HG03175 (cell line): ENCODE measurements at regions not wholly inside any gene's neighbourhood (a gene's known extent, or its start where the extent isn't known, plus 50 kb on each side); places are given as distances from the start of the nearest gene placed in this dataset.

Experiments
- ATAC-seq: cut with Tn5 transposase; IDR thresholded peaks from one replicate; pipeline ENCODE4 v1.9.1; 2021; ENCODE audit warnings: mild to moderate bottlenecking, moderate library complexity; ENCODE audit not compliant: unreplicated experiment

DNA sequence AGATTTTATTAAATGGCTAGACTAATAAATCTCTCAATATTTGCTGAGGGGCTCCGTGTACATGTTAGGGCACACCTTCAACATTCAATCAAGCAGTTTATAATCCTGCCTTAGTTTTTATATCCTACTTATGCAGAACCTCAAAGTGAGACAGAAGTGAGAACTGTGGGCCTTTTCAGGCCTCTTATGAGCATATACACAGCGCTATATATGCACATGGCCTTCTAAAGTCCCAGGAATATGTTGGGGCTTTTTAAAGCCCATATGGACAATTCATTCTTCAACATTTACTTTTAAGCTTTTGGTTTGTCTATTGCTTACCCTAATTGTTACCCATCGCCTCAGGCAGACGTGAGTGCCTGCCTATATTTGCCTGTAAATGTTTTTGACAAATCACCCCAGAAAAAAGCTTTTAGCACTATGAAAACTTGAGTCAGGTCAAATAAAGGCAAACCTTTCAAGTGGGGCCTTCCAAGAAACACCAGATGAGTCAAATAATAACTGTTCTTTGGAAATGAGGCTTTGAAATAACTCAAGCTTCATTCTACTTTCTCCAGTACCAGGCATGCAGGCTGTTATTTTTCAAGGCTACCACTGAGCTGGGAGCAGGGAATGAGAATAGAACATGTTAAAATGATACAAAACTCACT lies 58.2 kb downstream of the ESM1 start:
- ATAC-seq = no peak

DNA sequence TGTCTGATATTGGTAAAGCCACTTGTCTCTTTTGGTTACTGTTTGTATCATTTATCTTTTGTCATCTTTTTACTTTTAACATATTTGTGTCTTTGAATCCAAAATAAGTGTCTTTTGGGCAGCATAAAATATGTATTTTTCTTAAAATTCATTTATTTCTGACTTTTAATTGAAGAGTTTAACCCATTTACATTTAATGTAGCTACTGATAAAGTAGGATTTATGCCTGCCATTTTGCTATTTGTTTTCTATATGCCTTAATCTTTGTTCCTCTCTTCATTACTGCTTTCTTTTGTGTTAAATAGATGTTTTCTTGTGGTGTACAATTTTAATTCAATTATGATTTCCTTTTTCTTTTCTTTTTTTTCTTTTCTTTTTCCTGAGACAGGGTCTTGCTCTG lies 60.9 kb downstream of the ESM1 start:
- no peak for ATAC-seq

DNA sequence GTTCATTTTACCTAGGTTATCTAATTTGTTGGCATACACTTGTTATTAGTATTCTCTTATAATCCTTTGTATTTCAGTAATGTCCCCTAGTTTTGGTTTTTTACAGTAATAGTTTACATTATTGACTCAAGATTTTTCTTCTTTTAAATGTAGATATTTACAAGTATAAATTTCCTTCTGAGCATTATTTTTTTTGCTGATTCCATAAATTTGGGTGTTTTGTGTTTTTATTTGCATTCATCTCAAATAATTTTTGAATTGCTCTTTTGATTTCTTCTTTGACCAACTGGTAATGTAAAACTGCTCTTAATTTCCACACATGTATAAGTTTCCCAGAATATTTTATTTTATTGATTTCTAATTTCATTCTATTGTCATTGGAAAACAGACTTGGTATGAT lies 68.1 kb downstream of the ESM1 start:
- ATAC-seq = no peak

DNA sequence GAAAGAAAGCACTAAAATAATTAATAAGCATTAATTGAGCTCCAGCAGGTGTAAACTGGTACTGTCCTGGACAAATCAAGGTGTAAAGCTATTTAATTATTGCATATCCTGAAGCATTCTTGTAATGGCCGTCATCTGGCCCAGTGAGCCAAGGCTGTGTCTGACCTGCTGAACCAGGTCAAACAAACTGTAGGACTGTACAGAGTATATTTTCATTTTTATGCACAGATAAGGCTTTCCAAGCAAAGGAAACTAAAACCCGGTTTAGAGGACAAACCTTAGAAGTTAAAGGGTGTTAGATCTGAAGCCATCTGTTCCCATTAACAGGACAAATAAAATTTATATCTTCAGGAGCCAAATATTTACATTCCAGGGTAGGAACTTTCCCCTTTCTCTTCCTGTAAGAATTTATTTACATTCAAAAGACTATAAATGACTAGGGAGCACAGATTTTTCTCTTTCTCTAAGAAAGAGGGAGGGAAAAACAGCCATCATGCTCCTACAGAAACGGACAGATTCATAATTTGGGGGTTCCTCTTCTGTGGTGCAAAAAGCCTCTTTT lies 69.8 kb downstream of the ESM1 start:
- ATAC-seq = no peak

DNA sequence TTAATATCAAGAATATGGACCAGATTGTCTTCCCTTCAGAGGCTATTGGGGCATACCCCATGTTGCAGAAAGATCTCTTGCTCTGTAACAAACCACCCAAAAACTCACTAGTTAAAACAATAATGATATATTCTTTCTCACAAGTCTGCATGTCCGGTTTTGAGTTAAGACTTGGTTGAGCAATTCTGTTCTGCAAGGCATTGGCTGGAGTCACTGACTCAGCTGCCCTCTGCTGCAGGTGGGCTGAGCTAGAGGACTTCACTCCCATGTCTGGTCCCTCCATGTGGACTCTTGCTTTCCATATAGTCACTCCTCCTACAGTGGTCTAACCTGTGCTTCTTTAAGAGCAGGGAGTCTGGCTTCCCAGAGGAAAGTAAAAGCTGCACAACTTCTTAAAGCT lies 73.4 kb downstream of the ESM1 start:
- ATAC-seq = no peak

DNA sequence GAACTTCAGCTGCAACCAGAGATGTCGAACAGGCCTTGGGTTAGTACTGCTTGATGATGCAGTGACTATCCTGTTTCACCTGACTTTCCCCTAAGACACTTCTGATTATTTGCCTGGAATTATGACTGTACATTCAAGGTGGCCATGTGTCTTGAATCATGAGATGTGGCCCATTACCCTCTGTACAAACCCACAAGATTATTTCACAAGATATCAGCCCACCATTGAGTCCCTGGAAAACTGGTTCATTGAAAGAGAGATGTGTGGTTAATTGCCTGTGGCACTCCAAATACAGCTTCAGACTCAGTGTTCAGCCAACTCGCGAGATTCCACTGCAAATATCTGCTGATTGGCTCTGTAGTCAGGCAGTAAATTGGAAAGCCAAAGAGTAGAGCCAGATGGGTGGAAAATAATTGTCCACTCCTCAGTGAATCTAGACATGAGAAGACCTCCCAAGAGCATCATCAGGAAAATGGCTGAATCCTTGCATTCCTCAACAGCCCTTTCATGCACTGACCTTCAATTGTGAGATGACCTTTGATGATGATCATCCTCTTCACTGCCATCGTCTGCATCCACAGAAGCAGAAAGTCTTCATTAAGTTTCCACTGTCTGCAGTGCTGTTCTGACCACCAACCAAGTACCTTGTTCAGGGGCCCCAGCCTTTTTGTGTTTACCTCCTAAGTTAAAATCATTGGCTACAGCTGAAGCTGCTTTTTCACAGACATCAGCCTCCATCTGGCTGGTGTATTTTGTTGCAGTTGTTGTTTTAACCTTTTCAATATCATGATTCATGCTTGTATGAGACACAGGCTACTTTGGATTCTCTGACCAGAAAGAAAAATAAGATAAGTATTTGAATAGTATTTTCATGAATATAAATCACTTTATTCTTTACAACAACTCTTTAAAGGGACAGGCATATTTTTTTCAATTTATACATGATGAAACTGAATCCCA lies 75.2 kb downstream of the ESM1 start:
- no peak for ATAC-seq

DNA sequence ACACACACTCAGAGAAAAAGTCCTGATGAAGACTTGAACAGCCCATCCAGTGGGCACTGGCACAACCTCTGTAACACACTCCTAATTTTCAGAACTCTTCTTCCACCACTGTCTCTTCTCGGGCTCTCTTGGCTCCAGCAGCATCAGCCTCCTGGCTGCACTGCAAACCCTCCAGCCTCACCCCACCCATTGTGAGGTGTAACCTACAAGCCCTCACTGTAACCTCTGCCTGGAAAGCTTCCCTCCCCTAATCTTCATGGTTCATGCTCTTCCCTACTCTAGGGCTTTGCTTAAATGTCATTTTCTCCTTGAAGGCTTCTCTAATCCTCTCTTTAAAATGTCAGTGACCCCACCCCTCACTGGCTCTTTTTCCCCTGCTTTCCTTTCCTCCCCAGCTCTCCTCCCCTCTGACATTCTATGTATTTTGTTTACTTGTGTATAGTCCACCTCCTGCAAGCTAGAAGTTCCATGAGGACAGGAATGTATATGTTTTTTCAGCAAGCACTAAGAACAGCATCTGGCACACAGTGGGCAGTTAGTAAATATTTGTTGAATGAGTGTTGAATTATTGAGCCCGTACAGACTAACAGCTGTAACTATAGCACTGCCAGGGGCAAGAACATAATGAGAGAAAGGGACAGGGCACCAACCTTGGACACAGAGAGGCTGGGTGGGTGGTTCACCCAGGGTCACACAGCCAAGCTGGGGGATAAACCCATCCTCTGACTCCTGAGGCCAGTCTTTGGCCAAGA lies 76.4 kb downstream of the ESM1 start:
- no peak for ATAC-seq

DNA sequence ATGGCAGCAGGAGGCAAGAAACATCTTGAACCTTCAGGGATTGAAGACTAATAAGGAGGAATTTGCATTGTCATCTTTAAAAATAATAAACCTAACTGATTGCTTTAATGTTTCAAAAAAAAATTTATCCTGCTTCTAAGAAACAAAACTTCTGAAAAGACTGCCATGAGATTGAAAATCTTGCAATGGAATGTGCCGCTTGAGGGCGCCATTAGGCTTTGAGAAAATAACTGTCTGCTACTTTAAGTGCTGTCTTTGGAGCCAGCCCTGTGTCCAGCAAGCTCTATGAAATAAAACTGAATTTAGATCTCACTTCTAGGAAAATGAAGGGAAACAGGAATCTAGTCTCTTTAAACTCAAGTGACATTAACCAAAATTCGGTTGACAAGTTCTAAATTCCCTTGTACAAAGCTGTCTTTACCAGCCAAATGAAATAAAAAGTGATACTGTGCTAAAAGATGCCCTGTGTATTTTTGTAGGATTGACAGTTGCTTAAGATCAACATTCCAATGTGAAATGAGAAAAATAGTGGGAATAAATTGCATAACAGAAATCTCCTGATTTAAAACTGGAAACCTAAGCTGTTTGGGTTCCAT lies 79.4 kb downstream of the ESM1 start:
- no peak for ATAC-seq

DNA sequence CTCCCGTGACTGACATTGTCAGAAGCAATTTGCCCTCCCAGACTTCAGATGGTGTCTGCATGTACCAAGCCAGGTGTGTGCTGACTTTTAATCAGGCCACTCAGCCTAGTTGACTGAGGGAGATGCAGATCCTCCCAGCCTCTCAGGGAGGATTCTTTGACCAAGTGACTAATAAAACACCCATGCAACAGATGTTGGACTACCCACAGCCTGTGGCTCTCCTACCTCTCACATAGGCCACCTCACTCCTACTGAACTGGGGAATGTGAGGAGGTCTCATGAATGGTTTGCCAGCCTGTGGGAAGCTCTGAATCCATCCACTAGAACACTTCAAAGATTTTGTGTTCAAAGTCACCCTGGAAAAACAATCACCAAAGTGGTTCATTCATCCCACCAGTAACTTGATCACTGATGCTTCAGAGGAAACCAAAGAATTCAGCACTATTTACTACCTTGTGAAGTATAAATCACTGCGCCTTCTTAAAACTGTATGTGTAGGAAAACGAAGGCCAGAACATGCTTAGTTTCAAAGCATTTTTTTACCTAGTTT lies 80.1 kb downstream of the ESM1 start:
- ATAC-seq = no peak

DNA sequence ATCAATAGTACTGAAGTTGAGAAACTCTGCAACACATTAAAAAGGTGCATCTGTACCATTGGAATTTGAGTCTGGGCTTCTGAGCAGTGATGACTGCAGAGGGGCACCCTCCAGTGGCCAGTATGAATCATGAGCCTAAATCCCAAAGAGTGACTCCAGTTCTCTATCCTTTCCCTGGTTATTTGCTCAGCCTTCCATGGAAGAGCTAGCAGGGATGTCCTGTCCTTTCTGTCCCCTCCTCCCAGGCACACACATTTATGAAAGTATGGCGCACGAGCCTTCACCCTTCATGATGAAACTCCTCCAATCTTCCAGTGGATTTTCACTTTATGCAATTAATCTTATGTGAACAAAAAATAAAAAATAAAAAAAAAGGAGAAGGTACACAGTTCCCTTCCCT lies 81.0 kb downstream of the ESM1 start:
- no peak for ATAC-seq

DNA sequence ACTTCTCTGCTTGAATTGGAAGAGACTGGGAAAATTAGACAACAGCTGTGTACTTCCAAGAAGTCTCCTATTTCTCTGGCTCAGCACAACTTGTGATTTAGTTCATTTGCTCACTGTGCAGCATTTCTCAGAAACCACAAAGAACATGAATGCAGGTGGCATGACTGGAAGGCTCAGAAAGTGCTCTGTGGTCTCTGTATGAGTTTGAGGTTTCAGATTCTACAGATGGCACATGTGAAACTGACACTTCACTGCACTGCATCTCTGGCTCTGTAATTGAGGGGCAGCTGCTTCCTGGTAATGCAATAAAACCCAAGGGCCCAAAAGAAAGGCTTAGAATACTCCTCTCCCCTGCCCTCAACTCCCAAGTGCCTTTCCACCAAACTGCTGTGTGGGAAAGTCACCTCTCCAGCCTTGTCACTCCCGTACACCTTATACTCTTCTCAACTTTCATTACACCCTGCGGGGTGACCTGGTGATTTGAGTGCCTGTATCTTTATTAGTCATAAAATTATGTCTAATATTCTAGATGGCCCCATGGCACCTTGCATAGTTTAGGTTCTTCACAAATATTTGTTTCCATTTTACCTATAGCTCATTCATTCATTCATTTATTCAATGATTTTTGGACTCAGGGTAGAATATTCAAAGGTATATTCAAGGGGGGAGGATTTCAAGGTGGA lies 82.5 kb downstream of the ESM1 start:
- ATAC-seq = peak; percentile 100

DNA sequence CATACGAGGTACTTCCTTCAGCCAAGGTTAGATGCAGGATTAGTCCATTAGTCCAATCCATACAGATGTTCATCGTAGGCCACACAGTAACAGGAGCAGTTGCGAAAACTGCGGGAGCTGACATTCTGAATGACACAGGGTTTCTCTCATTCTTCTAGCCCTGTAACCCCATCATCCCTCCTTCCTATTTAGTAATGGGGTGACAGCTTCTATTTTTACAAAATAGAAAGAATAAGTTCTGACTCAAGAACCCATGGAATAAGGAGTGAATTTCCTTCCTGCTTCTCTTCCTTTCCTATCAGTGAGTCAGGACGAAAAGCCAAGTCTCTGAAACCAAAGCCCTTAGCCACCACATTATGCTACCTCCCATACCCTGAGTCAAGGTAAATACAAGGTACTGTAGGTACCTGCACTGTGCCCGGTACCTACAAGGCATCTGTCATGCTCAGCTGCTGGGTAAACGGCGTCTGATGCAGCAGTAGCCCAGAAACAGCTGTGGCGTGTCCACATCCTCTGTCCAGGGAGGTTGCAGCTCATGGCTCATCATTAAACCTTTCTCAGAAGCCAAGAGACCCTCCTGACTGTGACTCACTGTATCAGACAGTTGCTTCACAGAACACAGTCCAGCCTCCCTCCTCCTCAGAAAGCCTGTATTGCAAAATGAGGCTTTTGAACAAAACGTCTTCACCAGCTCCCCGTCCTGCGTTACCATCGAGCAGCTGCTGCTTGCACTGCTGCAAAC lies 84.2 kb downstream of the ESM1 start:
- ATAC-seq = no peak

DNA sequence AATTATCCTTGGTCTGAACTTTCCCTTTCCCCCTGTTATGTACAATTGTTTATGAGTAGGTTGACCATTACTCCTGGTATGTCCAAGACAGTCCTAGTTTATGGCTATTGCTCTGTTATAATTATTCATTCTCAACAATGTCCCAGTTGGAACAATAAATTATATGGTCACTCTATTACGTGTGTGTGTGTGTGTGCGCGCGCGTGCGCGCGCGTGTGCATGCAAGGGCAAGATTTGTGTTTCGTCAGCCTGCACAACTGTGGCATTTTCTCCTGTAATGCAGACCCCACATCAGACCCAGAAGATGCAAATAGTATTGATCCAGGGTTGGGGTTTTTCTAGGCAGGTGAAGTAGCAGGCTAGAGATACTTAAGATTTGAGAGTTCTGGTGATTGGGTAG lies 88.4 kb downstream of the ESM1 start:
- no peak for ATAC-seq

DNA sequence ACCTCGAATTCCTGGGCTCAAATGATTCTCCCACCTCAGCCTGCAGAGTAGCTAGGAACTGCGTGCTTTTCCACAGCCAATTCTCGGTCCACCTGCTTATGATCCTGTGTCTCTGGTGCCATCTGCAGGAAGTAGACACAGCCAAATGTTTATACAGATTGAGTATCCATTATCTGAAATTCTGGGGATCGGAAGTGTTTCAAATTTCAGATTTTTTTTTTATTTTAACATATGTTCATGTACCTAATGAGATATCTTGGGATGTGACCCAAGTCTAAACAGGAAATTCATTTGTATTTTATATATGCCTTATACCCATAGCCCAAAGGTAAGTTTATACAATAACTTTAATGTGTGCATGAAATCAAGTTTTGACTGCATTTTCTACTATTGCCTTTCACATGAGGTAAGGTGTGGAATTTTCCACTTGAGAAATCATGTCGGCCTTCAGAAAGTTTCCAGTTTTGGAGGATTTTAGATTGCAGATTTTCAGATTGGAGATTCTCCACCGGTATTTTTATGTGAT lies 89.5 kb downstream of the ESM1 start:
- ATAC-seq = no peak

DNA sequence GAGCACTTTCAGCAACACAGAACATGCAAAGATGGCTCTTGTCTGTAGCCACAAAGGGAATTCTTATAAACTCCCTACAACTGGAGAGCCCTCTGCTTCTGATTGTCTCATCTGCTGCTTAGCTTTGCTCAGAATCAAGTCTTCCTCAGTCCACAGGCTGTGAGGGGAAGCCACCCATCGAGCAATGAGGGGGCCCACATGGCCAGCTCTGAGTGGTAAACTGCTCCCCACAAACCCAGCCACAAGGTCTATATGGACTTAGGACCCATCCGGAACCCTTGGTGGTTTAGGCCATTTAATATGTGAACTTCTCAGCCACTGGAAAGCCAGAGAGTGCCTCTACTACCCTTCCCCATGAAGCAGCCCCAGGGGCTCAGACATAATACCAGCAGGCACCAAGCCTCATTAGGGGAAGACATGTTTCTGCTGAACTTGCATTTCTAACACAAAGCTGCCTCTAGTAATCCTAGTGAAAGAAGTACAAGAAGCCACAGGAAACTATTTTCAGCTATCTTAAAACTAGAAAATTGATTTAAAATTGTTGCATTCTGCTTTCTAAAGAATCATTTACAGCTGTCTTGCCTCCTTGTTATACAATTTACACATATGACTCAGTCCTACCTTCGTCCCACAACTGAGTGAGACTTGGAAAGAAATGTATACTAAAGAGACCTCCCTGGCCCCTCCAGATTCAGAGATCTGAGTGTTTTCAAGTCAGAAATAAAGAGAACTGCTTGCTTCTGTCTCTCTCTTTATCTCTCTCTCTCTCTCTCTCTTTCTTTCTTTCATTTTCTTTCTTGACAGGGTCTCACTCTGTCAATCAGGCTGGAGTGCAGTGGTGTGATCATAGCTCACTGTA lies 90.2 kb downstream of the ESM1 start:
- ATAC-seq = no peak

DNA sequence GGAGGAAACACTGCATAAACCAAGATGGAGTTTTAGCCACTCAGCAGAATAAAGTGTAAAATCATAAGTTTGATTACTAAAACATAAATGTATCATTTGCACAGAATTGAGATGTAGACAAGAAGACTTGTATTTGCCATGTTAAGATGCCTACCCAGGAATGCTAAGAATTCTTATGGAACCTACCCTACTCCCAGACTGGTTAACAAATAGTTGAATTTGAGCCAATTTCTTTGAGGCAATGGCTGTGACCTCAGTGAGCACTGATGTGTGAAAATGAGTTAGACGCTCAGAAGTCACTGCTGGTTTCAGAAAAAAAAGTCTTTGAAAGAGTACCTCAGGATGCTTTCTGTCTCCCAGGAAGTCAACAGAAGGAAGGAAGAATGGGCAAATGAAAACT lies 95.6 kb downstream of the ESM1 start:
- ATAC-seq = no peak

DNA sequence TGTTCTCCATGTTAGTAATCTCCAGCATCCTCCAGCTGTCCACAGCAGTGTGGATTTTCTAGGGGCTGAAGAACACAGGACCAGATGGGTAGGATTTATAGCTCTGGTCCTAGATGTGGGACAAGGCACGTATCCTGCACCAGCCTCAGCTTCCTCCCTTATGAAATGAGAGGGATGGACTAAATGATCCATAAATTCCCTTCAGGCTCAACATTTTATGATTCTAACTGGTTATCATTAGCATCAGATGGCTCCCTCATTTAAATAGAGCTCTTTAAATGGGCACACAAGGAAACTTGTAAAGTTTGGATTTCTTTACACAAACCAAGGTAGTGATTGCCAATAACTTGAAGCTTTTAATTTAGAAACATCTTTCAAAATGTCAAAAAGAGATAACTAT lies 97.7 kb downstream of the ESM1 start:
- no peak for ATAC-seq

DNA sequence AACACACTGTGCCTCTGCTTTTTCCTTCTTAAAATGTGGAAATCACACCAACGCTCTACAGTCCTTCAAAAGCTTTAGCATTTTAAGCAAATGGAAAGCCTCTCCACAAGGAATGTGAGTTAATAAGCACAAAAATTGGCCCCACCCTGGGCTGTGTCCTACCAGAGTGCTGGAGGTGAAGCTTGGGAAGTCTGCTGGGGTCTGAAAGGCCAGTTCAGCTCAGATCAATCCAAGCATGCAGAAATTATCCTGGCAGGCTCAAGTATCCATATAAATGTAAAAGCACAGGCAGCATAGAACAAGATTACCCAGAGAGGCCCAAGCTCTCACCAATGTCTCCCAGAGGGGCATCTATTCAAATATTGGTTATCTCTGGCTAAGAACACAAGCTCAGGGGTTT lies 98.5 kb downstream of the ESM1 start:
- no peak for ATAC-seq
